Transverse colon (tissue), 3 donors: ENCODE measurements at regions not wholly inside any gene's neighbourhood (a gene's known extent, or its start where the extent isn't known, plus 50 kb on each side); places are given as distances from the start of the nearest gene placed in this dataset.

Source experiments
- CTCF ChIP-seq, 5 experiments: fragments of 200-600 bp in 3 of 5; fragments of 450-650 bp in 2 of 5; sonication (generic) in 3 of 5; IDR thresholded peaks; 1 replicate in 2 of 5; 2 replicates in 3 of 5; pipeline ENCODE4 v1.5.1; 2016 to 2017; ENCODE audit warnings: antibody characterized with exemption in 5 of 5, inconsistent platforms in 3 of 5, mild to moderate bottlenecking in 2 of 5, moderate library complexity in 1 of 5
- EP300 ChIP-seq: sonication (generic); formaldehyde crosslinking; IDR thresholded peaks from one replicate; pipeline ENCODE4 v1.6.1; 2017; ENCODE audit warnings: antibody characterized with exemption, low read depth
- POLR2A ChIP-seq: fragments of 450-650 bp; IDR thresholded peaks from one replicate; pipeline ENCODE4 v1.6.1; 2016; ENCODE audit warnings: antibody characterized with exemption, mild to moderate bottlenecking, moderate library complexity

- TF ChIP-seq CTCF (IDR thresholded peaks at IDR 0.05) (no peak), EP300 (no peak), POLR2A (no peak)
These were observed 167.6 kb upstream of the NYAP2 start for GRCh38 chr2:225231900-225232299.
